ENCODE measurements at regions not wholly inside any gene's neighbourhood (a gene's known extent, or its start where the extent isn't known, plus 50 kb on each side); places are given as distances from the start of the nearest gene placed in this dataset.

DNA sequence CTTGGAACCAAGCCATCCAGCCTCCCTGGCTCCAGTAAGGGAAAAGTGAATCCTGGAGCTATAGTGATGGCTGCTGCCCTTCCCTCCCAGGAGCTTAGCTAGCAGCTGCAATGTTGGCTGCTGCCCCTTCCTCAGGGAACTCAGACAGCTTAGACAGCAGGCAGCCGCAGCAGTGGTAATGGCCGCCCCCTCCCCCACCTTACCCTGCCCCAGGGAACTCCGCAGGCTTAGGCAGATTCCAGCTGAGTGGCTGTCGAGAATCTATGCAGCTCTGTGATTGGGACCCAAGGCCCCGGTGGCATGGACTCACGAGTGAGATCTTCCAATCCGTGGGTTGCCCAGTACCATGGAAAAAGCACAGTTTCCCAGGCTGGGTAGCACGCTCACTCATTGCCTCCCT is 378.6 kb downstream of the NNT start:
- no peak for TF ChIP-seq POLR2A (IDR thresholded peaks at IDR 0.05)
- TF ChIP-seq, protein P1, sequence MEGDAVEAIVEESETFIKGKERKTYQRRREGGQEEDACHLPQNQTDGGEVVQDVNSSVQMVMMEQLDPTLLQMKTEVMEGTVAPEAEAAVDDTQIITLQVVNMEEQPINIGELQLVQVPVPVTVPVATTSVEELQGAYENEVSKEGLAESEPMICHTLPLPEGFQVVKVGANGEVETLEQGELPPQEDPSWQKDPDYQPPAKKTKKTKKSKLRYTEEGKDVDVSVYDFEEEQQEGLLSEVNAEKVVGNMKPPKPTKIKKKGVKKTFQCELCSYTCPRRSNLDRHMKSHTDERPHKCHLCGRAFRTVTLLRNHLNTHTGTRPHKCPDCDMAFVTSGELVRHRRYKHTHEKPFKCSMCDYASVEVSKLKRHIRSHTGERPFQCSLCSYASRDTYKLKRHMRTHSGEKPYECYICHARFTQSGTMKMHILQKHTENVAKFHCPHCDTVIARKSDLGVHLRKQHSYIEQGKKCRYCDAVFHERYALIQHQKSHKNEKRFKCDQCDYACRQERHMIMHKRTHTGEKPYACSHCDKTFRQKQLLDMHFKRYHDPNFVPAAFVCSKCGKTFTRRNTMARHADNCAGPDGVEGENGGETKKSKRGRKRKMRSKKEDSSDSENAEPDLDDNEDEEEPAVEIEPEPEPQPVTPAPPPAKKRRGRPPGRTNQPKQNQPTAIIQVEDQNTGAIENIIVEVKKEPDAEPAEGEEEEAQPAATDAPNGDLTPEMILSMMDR (IDR thresholded peaks at IDR 0.05) = no peak

All from right lobe of liver (tissue), 4 donors.